K562 (cell line): ENCODE measurements at regions not wholly inside any gene's neighbourhood (a gene's known extent, or its start where the extent isn't known, plus 50 kb on each side); places are given as distances from the start of the nearest gene placed in this dataset.

Experiments
- CBFA2T3 ChIP-seq: fragments of 450-650 bp; IDR thresholded peaks from 2 replicates; pipeline ENCODE4 v1.6.1; 2017
- CHAMP1 ChIP-seq: fragments of 450-650 bp; IDR thresholded peaks from 2 replicates; pipeline ENCODE4 v1.6.1; 2016; ENCODE audit warnings: mild to moderate bottlenecking
- EHMT2 ChIP-seq: fragments of 450-650 bp; IDR thresholded peaks from 2 replicates; pipeline ENCODE4 v1.6.1; 2018; ENCODE audit warnings: antibody characterized with exemption
- HOXB6 ChIP-seq: fragments of 250-450 bp; sonication (Bioruptor Pico); IDR thresholded peaks from 2 replicates; pipeline ENCODE4 v1.5.1; 2022; ENCODE audit warnings: mild to moderate bottlenecking, borderline replicate concordance
- NCOA1 ChIP-seq: fragments of 450-650 bp; IDR thresholded peaks from 2 replicates; pipeline ENCODE4 v1.6.1; 2016; ENCODE audit warnings: low read depth
- NR4A1 ChIP-seq, 2 experiments: fragments of 250-450 bp in 1 of 2; fragments of 450-650 bp in 1 of 2; sonication (Bioruptor Pico) in 1 of 2; IDR thresholded peaks; 2 replicates each; pipeline versions ENCODE4 v1.4.0 to v1.6.1; 2016 to 2020; ENCODE audit warnings: mild to moderate bottlenecking in 2 of 2, missing compliant biosample characterization in 1 of 2, missing genetic modification characterization in 1 of 2, moderate library complexity in 1 of 2
- PML ChIP-seq: IDR thresholded peaks from 2 replicates; pipeline ENCODE4 v1.6.1; 2012; ENCODE audit warnings: low read length, inconsistent platforms
- RCOR1 ChIP-seq, 2 experiments: IDR thresholded peaks; 2 replicates each; pipeline ENCODE4 v1.6.1; 2012; ENCODE audit warnings: low read depth in 2 of 2, low read length in 2 of 2, borderline replicate concordance in 1 of 2, improper control_type of control experiment in 1 of 2
- SIN3B ChIP-seq: fragments of 450-650 bp; IDR thresholded peaks from 2 replicates; pipeline ENCODE4 v1.6.1; 2017; ENCODE audit warnings: low read depth, mild to moderate bottlenecking, moderate library complexity
- SLC30A9 ChIP-seq: fragments of 250-450 bp; sonication (Bioruptor Pico); IDR thresholded peaks from 2 replicates; pipeline ENCODE4 v1.8.0; 2022; ENCODE audit warnings: mild to moderate bottlenecking, moderate library complexity
- SRSF9 ChIP-seq: fragments of 200-400 bp; formaldehyde crosslinking; IDR thresholded peaks from 2 replicates; pipeline ENCODE4 v1.6.1; 2017; ENCODE audit warnings: low read depth, low read length, borderline replicate concordance
- ZFPM2 ChIP-seq: fragments of 250-450 bp; sonication (Bioruptor Pico); IDR thresholded peaks from 2 replicates; pipeline ENCODE4 v1.5.1; 2022; ENCODE audit warnings: mild to moderate bottlenecking
- ZNF707 ChIP-seq: fragments of 250-450 bp; sonication (Bioruptor Pico); conservative IDR thresholded peaks from 2 replicates; pipeline ENCODE4 v1.8.0; 2022; ENCODE audit warnings: inconsistent platforms, mild to moderate bottlenecking, moderate library complexity

DNA sequence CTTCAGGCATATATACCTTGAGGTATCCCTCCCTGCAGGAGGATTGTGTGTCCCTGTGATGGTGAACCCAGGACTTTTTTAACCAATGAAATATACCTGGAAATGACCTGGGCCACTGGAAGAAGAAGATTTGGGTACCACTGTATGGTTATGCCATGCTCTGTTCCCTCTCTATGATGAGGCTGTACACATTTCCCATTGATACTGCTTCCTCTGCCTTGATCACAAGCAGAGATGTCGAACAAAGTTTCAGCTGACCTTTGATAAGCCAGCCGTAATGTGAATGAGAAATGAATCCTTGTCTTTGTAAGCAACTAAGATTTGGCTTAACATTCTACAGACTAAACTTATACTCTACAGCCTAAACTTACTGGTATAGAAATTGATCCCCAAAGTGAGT lies 78.4 kb upstream of the SPOPL start (continued):
- TF ChIP-seq ZNF707 (CRISPR knock-in tag), result no peak
- TF ChIP-seq CHAMP1, result no peak
- no peak for TF ChIP-seq NR4A1 (CRISPR knock-in tag; IDR thresholded peaks at IDR 0.05)
- TF ChIP-seq NR4A1 (tag; IDR thresholded peaks at IDR 0.05), result no peak
- no peak for TF ChIP-seq RCOR1 (IDR thresholded peaks at IDR 0.05; ENCODE audit: borderline replicate concordance in 1 of 2, low read depth in 2 of 2, low read length in 2 of 2)
- no peak for TF ChIP-seq SLC30A9
- no peak for TF ChIP-seq HOXB6 (CRISPR knock-in tag)
- TF ChIP-seq EHMT2, result no peak
- TF ChIP-seq CBFA2T3, result no peak
- TF ChIP-seq SRSF9, result no peak
- no peak for TF ChIP-seq ZFPM2
- no peak for TF ChIP-seq SIN3B
- TF ChIP-seq NCOA1, result no peak
- no peak for TF ChIP-seq PML
